ENCODE measurements at regions not wholly inside any gene's neighbourhood (a gene's known extent, or its start where the extent isn't known, plus 50 kb on each side); places are given as distances from the start of the nearest gene placed in this dataset.
"Not testable (repeated sequence)": the region's sequence is repeated elsewhere in the genome, so short reads cannot be mapped to it uniquely, and the experiment has no call there.

GRCh38 chr5:81829242-81829641, 78.3 kb upstream of the SSBP2 start:
- no peak overlapping the region for H3K27ac ChIP-seq (ENCODE audit: low read depth in 1 of 3, low read length in 2 of 3)
- no peak overlapping the region for H3K4me3 ChIP-seq (ENCODE audit: low read depth in 1 of 3, low read length in 3 of 3)
- no peaks in the 10 kb centered on the region for H3K27me3 ChIP-seq (ENCODE audit: control insufficient read depth in 3 of 3, insufficient read depth in 3 of 3, low read length in 3 of 3)
- 32 to 67% (median 38%) methylated on average over 5 of the region's 5 CpGs for WGBS, 3 donors
- H3K36me3 ChIP-seq (ENCODE audit: control insufficient read depth in 3 of 3, insufficient read depth in 2 of 3, low read depth in 1 of 3, low read length in 3 of 3): no peaks in the 10 kb centered on the region
- peak in 1 of 2 donors; percentile 38 for DNase-seq
- H3K9me3 ChIP-seq (ENCODE audit: control insufficient read depth in 2 of 2, insufficient read depth in 1 of 2, low read depth in 1 of 2, low read length in 1 of 2): no peaks in the 10 kb centered on the region
- no peaks in the 10 kb centered on the region for H3K4me1 ChIP-seq (ENCODE audit: control insufficient read depth in 3 of 3, insufficient read depth in 2 of 3, low read depth in 1 of 3, low read length in 2 of 3)
- FAIRE-seq: no peak

- Histone ChIP-seq H3K4me1 (ENCODE audit: control insufficient read depth in 3 of 3, insufficient read depth in 2 of 3, low read depth in 1 of 3, low read length in 2 of 3) (no peaks in the 10 kb centered on the region), H3K36me3 (ENCODE audit: control insufficient read depth in 3 of 3, insufficient read depth in 2 of 3, low read depth in 1 of 3, low read length in 3 of 3) (no peaks in the 10 kb centered on the region), H3K27ac (ENCODE audit: low read depth in 1 of 3, low read length in 2 of 3) (no peak overlapping the region), H3K4me3 (ENCODE audit: low read depth in 1 of 3, low read length in 3 of 3) (no peak overlapping the region), H3K9me3 (ENCODE audit: control insufficient read depth in 2 of 2, insufficient read depth in 1 of 2, low read depth in 1 of 2, low read length in 1 of 2) (no peaks in the 10 kb centered on the region), H3K27me3 (ENCODE audit: control insufficient read depth in 3 of 3, insufficient read depth in 3 of 3, low read length in 3 of 3) (no peaks in the 10 kb centered on the region)
- DNase-seq (no peak), FAIRE-seq (no peak)
- 40 to 78% (median 72%) methylated on average over 1 of the region's 1 CpG for WGBS, 3 donors
Measured at GRCh38 chr5:81827500-81827899, 76.6 kb upstream of the SSBP2 start.

- no peak overlapping the region for H3K4me3 ChIP-seq (ENCODE audit: low read depth in 1 of 3, low read length in 3 of 3)
- FAIRE-seq (no peak), DNase-seq (no peak)
- H3K27me3 ChIP-seq (ENCODE audit: control insufficient read depth in 3 of 3, insufficient read depth in 3 of 3, low read length in 3 of 3): no peaks in the 10 kb centered on the region
- H3K9me3 ChIP-seq (ENCODE audit: control insufficient read depth in 2 of 2, insufficient read depth in 1 of 2, low read depth in 1 of 2, low read length in 1 of 2): no peaks in the 10 kb centered on the region
- no peak overlapping the region for H3K27ac ChIP-seq (ENCODE audit: low read depth in 1 of 3, low read length in 2 of 3)
- H3K4me1 ChIP-seq (ENCODE audit: control insufficient read depth in 3 of 3, insufficient read depth in 2 of 3, low read depth in 1 of 3, low read length in 2 of 3): no peaks in the 10 kb centered on the region
- no peaks in the 10 kb centered on the region for H3K36me3 ChIP-seq (ENCODE audit: control insufficient read depth in 3 of 3, insufficient read depth in 2 of 3, low read depth in 1 of 3, low read length in 3 of 3)
- 56 to 63% (median 59%) methylated on average over 2 of the region's 2 CpGs for WGBS, 3 donors
Measured at GRCh38 chr5:81826128-81826527, 75.2 kb upstream of the SSBP2 start.

GRCh38 chr5:81825237-81825636, 74.3 kb upstream of the SSBP2 start:
- Histone ChIP-seq H3K36me3 (ENCODE audit: control insufficient read depth in 3 of 3, insufficient read depth in 2 of 3, low read depth in 1 of 3, low read length in 3 of 3) (no peaks in the 10 kb centered on the region), H3K27me3 (ENCODE audit: control insufficient read depth in 3 of 3, insufficient read depth in 3 of 3, low read length in 3 of 3) (no peaks in the 10 kb centered on the region), H3K9me3 (ENCODE audit: control insufficient read depth in 2 of 2, insufficient read depth in 1 of 2, low read depth in 1 of 2, low read length in 1 of 2) (no peaks in the 10 kb centered on the region), H3K27ac (ENCODE audit: low read depth in 1 of 3, low read length in 2 of 3) (no peak overlapping the region), H3K4me1 (ENCODE audit: control insufficient read depth in 3 of 3, insufficient read depth in 2 of 3, low read depth in 1 of 3, low read length in 2 of 3) (no peaks in the 10 kb centered on the region), H3K4me3 (ENCODE audit: low read depth in 1 of 3, low read length in 3 of 3) (no peak overlapping the region)
- WGBS, 3 donors: 24 to 51% (median 49%) methylated on average over 3 of the region's 3 CpGs
- FAIRE-seq (no peak), DNase-seq (peak in 1 of 2 donors; percentile 17)

- H3K36me3 ChIP-seq (ENCODE audit: control insufficient read depth in 3 of 3, insufficient read depth in 2 of 3, low read depth in 1 of 3, low read length in 3 of 3); H3K27me3 ChIP-seq (ENCODE audit: control insufficient read depth in 3 of 3, insufficient read depth in 3 of 3, low read length in 3 of 3); H3K9me3 ChIP-seq (ENCODE audit: control insufficient read depth in 2 of 2, insufficient read depth in 1 of 2, low read depth in 1 of 2, low read length in 1 of 2); DNase-seq; H3K27ac ChIP-seq (ENCODE audit: low read depth in 1 of 3, low read length in 2 of 3); FAIRE-seq; H3K4me1 ChIP-seq (ENCODE audit: control insufficient read depth in 3 of 3, insufficient read depth in 2 of 3, low read depth in 1 of 3, low read length in 2 of 3); H3K4me3 ChIP-seq (ENCODE audit: low read depth in 1 of 3, low read length in 3 of 3): not testable (repeated sequence)
- 95 to 97% (median 96%) methylated on average over 8 to 24 of the region's 24 CpGs for WGBS, 3 donors
Measured at GRCh38 chr5:81823736-81824135, 72.8 kb upstream of the SSBP2 start.

GRCh38 chr5:81820863-81821262, 70.0 kb upstream of the SSBP2 start:
- FAIRE-seq: no peak
- no peaks in the 10 kb centered on the region for H3K27me3 ChIP-seq (ENCODE audit: control insufficient read depth in 3 of 3, insufficient read depth in 3 of 3, low read length in 3 of 3)
- H3K27ac ChIP-seq (ENCODE audit: low read depth in 1 of 3, low read length in 2 of 3): no peak overlapping the region
- no peak for DNase-seq
- H3K9me3 ChIP-seq (ENCODE audit: control insufficient read depth in 2 of 2, insufficient read depth in 1 of 2, low read depth in 1 of 2, low read length in 1 of 2): no peaks in the 10 kb centered on the region
- H3K36me3 ChIP-seq (ENCODE audit: control insufficient read depth in 3 of 3, insufficient read depth in 2 of 3, low read depth in 1 of 3, low read length in 3 of 3): no peaks in the 10 kb centered on the region
- whole genome bisulfite sequencing, 3 donors: 88 to 92% (median 90%) methylated on average over 2 of the region's 2 CpGs
- no peak overlapping the region for H3K4me3 ChIP-seq (ENCODE audit: low read depth in 1 of 3, low read length in 3 of 3)
- no peaks in the 10 kb centered on the region for H3K4me1 ChIP-seq (ENCODE audit: control insufficient read depth in 3 of 3, insufficient read depth in 2 of 3, low read depth in 1 of 3, low read length in 2 of 3)

GRCh38 chr5:81820318-81820636, 69.4 kb upstream of the SSBP2 start:
- no peaks in the 10 kb centered on the region for H3K27me3 ChIP-seq (ENCODE audit: control insufficient read depth in 3 of 3, insufficient read depth in 3 of 3, low read length in 3 of 3)
- H3K36me3 ChIP-seq (ENCODE audit: control insufficient read depth in 3 of 3, insufficient read depth in 2 of 3, low read depth in 1 of 3, low read length in 3 of 3): no peaks in the 10 kb centered on the region
- H3K9me3 ChIP-seq (ENCODE audit: control insufficient read depth in 2 of 2, insufficient read depth in 1 of 2, low read depth in 1 of 2, low read length in 1 of 2): no peaks in the 10 kb centered on the region
- no peaks in the 10 kb centered on the region for H3K4me1 ChIP-seq (ENCODE audit: control insufficient read depth in 3 of 3, insufficient read depth in 2 of 3, low read depth in 1 of 3, low read length in 2 of 3)
- FAIRE-seq: no peak
- peak; percentile 5 to 25 for DNase-seq
- no peak overlapping the region for H3K4me3 ChIP-seq (ENCODE audit: low read depth in 1 of 3, low read length in 3 of 3)
- H3K27ac ChIP-seq (ENCODE audit: low read depth in 1 of 3, low read length in 2 of 3): no peak overlapping the region

- Histone ChIP-seq H3K36me3 (ENCODE audit: control insufficient read depth in 3 of 3, insufficient read depth in 2 of 3, low read depth in 1 of 3, low read length in 3 of 3) (no peaks in the 10 kb centered on the region), H3K27me3 (ENCODE audit: control insufficient read depth in 3 of 3, insufficient read depth in 3 of 3, low read length in 3 of 3) (no peaks in the 10 kb centered on the region), H3K4me1 (ENCODE audit: control insufficient read depth in 3 of 3, insufficient read depth in 2 of 3, low read depth in 1 of 3, low read length in 2 of 3) (no peaks in the 10 kb centered on the region), H3K27ac (ENCODE audit: low read depth in 1 of 3, low read length in 2 of 3) (no peak overlapping the region), H3K9me3 (ENCODE audit: control insufficient read depth in 2 of 2, insufficient read depth in 1 of 2, low read depth in 1 of 2, low read length in 1 of 2) (no peaks in the 10 kb centered on the region), H3K4me3 (ENCODE audit: low read depth in 1 of 3, low read length in 3 of 3) (no peak overlapping the region)
- DNase-seq (no peak), FAIRE-seq (no peak)
- 74 to 89% (median 88%) methylated on average over 6 of the region's 6 CpGs for WGBS, 3 donors
Measured at GRCh38 chr5:81819556-81820317, 68.8 kb upstream of the SSBP2 start.

GRCh38 chr5:81817980-81818379, 67.1 kb upstream of the SSBP2 start:
- Histone ChIP-seq H3K27ac (ENCODE audit: low read depth in 1 of 3, low read length in 2 of 3) (no peak overlapping the region), H3K4me3 (ENCODE audit: low read depth in 1 of 3, low read length in 3 of 3) (no peak overlapping the region), H3K27me3 (ENCODE audit: control insufficient read depth in 3 of 3, insufficient read depth in 3 of 3, low read length in 3 of 3) (no peaks in the 10 kb centered on the region), H3K9me3 (ENCODE audit: control insufficient read depth in 2 of 2, insufficient read depth in 1 of 2, low read depth in 1 of 2, low read length in 1 of 2) (no peaks in the 10 kb centered on the region), H3K4me1 (ENCODE audit: control insufficient read depth in 3 of 3, insufficient read depth in 2 of 3, low read depth in 1 of 3, low read length in 2 of 3) (no peaks in the 10 kb centered on the region), H3K36me3 (ENCODE audit: control insufficient read depth in 3 of 3, insufficient read depth in 2 of 3, low read depth in 1 of 3, low read length in 3 of 3) (no peaks in the 10 kb centered on the region)
- peak in 1 of 2 donors; percentile 25 for DNase-seq
- no peak for FAIRE-seq
- 77 to 82% (median 79%) methylated on average over 5 of the region's 5 CpGs for WGBS, 3 donors
